ENCODE measurements at regions not wholly inside any gene's neighbourhood (a gene's known extent, or its start where the extent isn't known, plus 50 kb on each side); places are given as distances from the start of the nearest gene placed in this dataset.

GRCh38 chrX:76850851-76851250, 423.3 kb downstream of the MAGEE1 start:
- TF ChIP-seq POLR2A (IDR thresholded peaks at IDR 0.05) (no peak), CTCF (IDR thresholded peaks at IDR 0.05) (no peak)

Measured in testis (tissue), 2 donors.